SIG-M5 treated with dmso at 0.1 percent for 504 hours (cell line): ENCODE measurements at regions not wholly inside any gene's neighbourhood (a gene's known extent, or its start where the extent isn't known, plus 50 kb on each side); places are given as distances from the start of the nearest gene placed in this dataset.

Source experiments
- DNase-seq: peaks from one replicate; lab custom pipeline; 2025; ENCODE audit not compliant: unreplicated experiment; lab: John Stamatoyannopoulos, UW

DNA sequence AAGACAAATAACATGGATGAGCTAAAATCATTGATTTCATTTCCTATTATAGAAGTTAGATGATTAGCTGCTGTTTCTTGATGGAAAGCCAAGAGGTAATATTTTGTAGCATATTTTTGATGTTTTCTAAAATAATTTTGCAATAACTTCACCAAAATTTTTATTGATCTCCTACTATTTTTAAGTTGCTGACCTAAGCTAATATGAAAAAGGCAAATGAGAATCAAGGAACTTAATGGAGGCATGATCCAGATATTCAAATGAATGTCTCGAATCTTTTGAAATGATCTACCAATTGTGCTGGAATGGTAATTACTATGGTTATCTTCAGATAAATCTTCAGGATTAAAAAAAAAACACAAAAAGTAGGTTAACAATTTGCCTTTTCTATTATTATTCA lies 1591.4 kb upstream of the PCDH7 start:
- no peak for DNase-seq

DNA sequence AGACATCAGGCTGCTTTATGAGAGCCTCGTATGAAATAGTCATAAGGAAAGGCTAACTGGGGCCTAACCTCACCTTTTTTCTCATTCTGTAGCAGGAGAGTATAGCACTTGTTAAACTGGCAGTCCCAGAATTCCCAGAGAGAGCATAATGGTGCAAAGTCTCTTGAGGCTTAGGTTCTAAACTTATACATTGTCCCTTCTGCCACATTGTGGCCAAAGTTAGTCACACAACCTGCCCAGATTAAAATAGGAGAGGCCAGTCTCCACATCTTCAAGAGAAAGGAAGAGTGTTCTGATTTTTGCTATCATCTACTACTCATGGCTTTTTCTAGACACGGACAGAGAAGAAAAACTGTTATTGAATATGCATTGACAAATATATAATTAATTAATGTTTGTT lies 1588.9 kb upstream of the PCDH7 start:
- no peak for DNase-seq

DNA sequence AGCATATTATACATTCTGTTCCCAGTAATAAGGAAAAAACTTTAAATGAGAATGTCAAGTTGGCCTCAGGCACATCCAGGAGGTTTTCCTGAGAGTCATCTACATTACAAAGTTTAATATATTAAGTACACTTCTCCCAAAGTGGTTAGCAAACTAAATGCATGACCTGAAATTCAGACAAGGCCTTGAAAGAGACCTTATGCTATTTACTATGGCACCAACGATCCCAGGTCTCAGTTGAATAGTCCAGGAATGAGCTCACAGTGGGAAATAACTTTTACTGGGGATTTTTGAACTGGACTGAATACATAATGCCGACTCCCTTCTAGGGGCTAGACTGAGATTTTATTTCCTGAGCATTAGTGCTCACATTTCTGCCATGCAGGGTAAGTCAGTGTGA lies 1577.5 kb upstream of the PCDH7 start:
- no peak for DNase-seq

DNA sequence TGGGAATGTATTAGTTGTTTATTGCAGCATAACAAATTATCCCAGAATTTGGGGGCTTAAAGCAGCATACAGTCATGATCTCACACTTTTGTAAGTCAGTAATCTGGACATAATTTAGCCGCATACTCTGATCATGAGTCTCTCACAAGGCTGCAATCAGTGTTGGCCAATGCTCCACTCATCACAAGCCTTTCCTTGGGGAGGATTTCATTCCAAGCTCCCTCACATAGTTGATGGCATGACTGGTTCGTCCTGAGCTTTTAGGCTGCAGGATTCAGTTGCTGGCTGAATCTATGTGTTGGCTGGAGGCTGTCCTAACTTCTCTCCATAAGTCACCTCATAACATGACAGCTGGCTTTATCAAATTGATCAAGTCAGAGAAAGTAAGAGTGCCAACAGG lies 1568.6 kb upstream of the PCDH7 start:
- DNase-seq: no peak

DNA sequence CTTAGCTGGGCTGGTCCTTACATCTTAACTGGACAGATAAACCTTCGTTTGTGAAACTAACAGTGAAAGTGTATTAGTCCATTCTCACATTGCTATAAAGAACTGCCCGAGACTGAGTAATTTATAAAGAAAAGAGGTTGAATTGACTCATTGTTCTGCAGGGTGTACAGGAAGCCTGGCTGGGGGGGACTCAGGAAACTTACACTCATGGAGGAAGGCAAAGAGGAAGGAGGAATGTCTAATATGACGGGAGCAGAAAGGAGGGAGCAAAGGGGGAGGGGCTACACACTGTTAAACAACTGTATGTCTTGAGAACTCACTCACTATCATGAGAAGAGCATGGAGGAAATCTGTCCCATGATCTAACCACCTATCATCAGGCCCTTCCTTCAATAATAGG lies 1566.5 kb upstream of the PCDH7 start:
- no peak for DNase-seq

DNA sequence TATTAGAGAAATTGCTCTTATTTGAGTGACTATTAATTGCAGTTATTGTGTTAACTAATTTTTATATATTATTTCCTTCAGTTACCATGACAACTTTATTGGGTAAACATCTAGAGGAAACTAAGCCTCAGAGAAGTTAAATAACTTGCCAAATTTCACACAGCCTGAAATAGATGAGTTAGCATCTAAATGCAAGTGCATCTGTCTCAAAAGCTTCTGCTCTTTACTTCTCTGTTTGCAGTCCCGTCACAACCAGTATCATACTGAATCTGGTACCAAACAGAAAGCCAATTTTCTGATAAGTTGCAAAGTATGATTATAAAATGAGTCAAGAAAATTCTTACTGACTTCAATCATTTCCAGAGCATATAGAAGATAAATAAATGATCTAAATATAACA lies 1544.9 kb upstream of the PCDH7 start:
- no peak for DNase-seq

DNA sequence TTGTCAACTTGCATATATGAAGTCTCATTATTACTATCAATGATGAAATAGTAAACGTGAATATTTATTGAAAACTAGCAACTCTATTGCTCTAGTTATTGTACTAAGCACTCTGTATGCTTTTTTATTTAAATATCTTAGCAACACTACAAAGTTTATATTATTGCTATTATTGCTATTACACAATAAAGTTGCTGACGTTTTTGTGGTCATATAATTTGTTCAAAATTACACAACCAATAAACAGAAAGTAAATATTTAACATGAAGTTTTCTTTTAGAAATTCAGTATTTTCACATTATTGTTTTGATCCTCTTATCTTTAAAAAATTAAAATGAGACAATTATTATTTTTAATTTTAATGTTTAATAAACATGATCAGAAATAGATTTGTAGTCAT lies 1521.1 kb upstream of the PCDH7 start:
- DNase-seq: no peak

DNA sequence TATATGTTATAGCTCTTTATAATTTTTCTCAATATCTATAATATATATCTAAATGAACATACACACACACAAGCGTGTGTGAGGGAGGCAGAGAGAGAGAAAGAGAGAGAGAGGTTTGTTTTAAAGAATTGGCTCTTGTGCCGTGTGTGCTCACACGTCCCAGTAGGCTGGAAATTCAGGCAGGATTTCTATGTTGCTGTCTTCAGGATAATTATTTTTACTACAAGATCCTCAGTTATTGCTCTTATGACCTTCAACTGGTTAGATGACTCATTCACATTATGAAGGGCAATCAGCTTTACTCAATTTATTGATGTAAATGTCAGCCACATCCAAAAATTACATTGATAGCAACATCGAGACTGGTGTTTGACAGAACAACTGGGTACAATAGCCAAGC lies 1520.7 kb upstream of the PCDH7 start:
- no peak for DNase-seq

DNA sequence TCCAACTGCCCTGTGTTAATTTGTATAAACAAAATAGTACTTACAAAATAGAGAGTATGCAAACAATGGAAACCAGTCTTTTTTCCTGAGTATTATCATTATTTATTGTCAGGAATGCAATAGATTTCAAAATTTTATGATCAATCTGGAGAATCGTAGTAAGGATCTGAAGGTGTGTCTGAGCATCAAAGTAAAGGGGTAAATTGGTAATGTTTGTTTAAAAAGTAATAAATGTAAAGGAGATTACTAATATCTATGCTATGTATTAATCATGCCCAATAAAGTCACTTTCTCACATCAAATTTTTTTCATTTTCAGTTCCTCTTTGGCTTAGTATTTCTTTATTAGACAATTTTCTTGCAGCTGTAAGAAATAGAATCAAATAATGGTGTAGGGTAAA lies 1507.1 kb upstream of the PCDH7 start:
- DNase-seq: no peak

DNA sequence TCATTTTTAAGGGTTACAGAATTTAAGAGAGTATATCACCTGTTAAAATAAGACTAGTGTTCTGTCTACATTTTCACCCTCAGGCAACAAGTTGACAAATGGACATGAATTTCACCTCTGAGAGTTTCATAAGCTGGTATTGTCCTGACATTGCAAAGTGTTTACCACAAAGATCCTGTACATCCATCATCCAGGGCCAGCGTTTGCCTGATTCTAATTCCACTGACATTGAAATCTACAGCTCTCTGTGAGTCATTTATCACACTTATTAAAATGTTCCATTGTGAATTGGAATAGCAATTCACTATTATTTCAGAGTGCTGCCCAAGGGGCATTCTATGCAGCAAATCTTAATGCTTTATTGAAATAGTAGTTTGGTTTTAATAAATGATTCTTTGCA lies 1499.4 kb upstream of the PCDH7 start:
- no peak for DNase-seq

DNA sequence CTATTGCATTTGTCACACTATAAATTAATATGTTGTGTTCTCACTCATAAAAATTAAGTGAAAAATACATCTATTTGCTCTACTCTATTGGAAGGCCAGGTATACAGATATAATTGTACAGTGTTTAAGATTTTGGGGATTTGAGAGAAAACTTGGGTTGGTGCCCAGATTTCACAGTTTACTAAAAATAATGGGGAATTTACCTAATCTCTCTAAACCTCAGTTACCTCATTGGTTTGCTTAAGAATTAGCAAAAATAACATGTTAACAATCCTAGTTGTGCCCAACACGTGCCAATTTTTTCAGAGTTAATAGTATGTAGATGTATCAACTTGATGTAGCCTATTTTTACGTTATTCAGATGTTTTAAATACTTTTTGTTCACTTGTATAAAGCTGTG lies 1495.3 kb upstream of the PCDH7 start:
- no peak for DNase-seq

DNA sequence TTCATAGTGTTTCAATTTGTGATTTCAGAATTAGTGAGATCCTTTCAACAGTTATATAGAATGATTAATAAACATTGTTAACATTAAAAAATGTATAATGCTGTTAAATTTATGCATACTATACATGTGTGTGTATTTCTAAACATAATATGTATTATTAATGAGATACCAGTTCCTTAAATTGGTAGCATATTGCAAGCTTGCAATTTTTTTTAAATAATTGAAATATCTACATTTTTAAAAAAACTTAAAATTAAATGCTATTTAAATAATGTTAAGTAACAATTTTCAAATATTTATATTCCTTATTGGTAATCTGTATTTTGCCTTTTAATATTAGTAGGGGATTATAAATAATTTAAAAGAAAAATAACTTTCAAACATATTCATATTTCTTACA lies 1479.5 kb upstream of the PCDH7 start:
- DNase-seq: no peak

DNA sequence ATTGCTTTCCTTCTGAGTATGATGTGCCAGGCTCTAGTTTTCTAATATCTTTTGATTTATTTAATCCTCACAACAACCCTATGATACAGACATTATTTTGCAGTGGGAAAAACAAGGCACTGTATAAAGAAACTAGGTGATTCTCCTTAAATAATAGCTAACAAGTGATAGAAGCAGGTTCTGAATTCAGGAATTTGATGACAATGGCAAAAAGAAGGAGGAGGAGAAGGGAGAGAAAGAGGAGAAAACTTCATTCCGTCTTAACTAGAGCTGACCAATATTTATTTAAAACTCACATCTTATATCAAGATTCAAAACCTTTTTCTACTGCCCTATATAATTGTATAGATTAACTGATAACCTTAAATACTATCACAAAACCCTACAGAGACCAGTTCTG lies 1477.1 kb upstream of the PCDH7 start:
- DNase-seq: no peak

DNA sequence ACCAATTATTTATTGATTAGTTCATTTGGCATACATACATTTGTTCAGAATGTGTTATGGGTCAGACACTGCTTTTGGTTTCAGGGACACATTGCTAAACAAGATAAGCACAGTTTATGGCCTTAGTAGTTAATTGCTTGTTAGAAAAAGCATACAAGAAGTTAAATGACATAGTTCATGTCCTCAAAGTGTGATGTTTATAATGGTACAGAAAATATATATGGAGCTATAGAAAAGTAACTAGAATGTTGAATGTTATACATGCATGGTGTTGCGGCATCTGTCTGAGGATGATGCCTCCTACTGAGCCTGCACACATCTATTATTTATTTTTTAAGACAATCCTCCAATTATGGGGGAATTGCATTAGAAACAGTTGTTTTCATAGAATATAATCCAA lies 1476.3 kb upstream of the PCDH7 start:
- DNase-seq: no peak

DNA sequence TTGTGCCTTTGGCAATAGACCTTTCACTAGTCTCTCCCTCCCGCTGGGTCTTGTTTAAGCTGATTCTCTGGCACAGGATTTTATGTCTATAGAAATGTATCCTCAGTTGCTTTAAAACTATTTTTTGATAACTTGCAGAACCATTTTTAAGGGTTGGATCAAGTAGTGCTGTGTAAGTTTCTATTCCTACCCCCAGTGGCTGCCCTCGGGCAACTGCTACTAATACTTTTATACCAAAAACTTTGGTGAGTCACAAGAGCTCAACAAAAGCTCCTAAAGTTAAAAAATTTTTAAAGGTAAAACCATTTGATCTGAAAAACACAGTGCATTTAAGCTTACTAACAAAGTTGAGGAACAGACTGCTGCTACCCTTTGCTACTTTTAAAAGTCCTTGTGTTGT lies 1460.6 kb upstream of the PCDH7 start:
- no peak for DNase-seq

DNA sequence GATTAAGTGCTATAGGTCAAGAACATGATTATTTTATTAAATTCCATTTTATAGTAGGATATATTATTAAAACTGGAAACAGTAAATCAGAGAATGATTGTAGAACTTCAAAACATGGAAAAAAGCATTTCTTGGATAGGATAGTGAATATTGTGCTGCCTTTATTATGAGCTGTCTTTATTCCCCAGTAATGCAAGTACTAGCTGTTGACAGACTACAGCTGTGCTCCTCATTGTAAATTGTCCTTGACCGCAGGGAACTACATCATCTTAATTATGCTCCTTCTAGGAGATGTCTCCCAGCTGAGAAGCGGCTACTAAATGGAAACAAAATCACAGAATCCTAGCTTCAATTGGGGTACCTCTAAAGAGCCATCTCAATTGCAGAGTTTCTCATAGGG lies 1457.2 kb upstream of the PCDH7 start:
- no peak for DNase-seq

DNA sequence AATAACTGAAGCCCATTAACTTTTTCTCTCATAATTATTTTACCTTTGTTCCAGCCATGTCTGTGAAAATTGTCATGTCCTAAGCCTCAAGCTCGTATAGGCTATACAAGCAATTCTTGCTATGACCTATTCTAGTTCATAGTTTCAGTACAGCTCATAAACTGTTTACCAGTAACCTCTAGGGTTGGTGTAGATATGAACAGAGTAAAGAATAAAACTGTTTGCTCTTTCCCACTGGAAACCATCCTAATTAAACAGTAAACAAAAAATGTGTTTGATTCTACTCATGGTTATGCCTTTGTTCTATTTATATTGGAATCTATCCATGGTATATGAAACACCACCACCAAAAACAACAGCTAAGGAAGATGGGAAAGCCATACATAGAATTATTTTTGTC lies 1444.0 kb upstream of the PCDH7 start:
- DNase-seq: no peak

DNA sequence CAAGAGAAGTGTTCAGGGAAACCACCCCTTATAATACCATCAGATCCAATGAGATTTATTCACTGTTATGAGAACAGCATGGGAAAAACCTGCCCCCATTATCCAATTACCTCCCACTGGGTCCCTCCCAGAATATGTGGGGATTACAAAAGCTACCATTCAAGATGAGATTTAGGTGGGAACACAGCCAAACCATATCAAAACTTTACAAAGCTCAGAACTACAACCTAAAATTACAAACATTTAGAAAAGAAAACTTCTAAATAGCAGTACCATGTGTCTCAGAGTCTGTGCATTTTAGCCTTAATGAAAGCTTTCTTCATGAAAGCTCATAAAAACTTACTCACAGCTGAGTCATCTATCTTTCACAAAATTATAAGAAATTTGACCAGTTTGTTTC lies 1442.8 kb upstream of the PCDH7 start:
- DNase-seq: no peak

DNA sequence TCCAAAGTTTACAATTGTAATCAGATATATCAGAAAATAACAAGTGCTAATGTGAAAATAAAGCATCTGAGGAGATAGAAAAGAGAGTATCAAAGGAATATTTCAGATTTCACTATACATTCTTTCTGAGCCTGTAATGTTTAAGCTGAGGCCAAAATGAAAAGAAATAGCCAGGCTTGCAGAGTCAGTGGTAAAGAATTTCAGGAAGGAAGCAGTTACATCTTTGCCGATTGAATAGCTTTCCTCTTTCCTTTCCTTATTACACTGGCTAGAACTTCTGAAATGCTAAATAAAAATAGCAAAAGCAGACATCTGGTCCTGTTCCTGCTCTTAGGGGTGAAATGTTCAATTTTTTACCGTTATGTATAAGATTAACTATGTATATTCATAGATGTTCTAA lies 1441.6 kb upstream of the PCDH7 start:
- DNase-seq: no peak

DNA sequence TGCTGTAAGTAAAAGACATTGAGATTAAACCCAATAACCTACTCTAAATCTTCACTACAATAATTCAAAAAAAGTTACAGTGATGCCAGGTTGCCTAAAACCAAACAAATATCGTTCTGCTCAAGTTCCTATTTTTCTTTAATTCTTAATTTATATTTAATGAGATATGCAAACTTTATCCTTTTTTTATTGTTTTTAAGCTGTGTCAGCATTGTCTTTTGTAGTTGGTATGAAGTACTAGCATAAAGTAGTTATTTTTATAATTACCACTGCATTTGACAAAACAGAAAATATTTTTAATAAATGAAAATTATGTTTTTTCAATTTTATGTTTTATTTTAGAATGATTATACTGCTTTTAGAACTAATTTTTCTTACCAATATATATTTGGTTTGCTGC lies 1431.1 kb upstream of the PCDH7 start:
- no peak for DNase-seq

DNA sequence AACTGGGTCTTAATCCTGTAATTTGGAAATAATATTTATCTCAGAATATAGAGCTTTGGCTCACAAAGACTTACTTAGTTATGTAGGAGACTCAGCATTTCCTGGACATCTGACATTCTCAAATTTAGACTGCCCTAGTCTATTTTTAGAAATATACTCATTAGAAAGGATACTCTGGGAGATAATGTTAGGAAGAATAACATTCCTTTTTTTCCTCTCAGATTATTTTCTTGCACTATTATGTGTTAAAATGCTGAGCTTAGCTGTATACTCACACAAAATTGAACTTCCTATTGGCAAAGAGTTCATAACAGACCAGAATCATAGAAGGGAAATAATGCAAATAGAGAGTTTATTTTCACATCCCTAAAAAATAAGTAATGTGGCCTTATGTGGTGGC lies 1424.9 kb upstream of the PCDH7 start:
- DNase-seq: no peak

DNA sequence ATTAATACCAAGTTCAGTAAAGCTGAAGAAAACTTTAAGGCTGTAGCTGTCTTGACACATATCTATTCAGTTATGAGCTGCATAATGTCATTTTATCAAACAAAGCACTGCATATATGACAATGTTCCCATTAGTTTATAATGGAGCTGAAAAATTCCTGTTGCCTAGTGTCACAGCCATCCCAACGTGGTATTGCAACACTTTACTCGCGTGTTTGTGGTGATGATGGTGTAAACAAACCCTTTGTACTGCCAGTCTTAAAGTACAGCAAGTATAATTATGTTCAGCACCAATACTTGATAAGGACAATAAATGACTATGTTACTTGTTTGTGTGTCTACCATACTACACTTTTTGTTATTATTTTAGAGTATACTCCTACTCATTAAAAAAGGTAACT lies 1415.6 kb upstream of the PCDH7 start:
- no peak for DNase-seq

DNA sequence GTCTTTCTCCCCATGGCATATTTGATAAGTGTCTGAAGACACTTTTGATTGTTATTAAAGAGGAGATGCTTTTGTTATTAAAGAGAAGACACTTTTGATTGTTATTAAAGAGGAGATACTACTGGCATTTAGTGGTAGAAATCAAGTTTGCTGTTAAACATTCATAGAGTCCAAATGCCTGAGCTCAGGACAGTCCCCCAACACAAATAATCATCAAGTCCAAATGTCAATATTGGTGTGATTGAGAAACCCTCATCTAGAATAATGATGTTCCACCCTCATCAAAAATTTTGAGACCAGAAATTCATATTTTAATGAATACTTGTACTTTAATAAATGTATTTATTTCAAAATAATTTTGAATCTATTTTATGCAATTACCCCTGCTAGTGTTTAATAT lies 1412.9 kb upstream of the PCDH7 start:
- DNase-seq: no peak

DNA sequence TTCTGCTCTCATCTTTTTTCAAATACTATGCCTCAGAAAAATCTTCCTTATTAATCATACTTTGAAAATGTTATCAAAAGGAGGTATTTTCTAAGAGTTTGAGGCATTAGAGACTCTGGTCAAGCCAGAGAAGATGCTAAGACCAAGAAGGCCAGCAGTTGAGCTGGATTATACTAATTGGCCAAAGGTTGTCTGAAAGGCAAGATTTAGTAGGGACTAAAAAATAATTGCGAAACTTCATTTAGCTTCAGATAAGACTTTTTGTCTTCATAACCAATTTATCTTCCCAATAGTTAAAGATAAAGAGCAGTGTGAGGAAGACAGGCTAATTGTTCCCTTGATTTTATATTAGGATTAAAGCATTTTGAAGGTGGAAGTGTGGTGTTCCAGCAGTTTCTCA lies 1412.4 kb upstream of the PCDH7 start:
- no peak for DNase-seq
